VCaP (cell line): ENCODE measurements at regions not wholly inside any gene's neighbourhood (a gene's known extent, or its start where the extent isn't known, plus 50 kb on each side); places are given as distances from the start of the nearest gene placed in this dataset.
"Not testable (repeated sequence)": the region's sequence is repeated elsewhere in the genome, so short reads cannot be mapped to it uniquely, and the experiment has no call there.

Experiments
- H3K27ac ChIP-seq: fragments of 450-650 bp; 2 replicates; pipeline ENCODE4 v1.5.1; 2017
- CTCF ChIP-seq: fragments of 450-650 bp; conservative IDR thresholded peaks from 2 replicates; pipeline ENCODE4 v1.5.1; 2017; ENCODE audit warnings: mild to moderate bottlenecking, moderate library complexity

- no peak overlapping the region for H3K27ac ChIP-seq
- TF ChIP-seq CTCF: no peak
Observed at GRCh38 chr4:15201782-15202181, 199.5 kb downstream of the CPEB2 start.

GRCh38 chr4:15202481-15202880, 200.2 kb downstream of the CPEB2 start:
- TF ChIP-seq CTCF: no peak
- H3K27ac ChIP-seq: no peak overlapping the region

GRCh38 chr4:15206526-15206925, 204.2 kb downstream of the CPEB2 start:
- not testable (repeated sequence) for H3K27ac ChIP-seq

- no peak for TF ChIP-seq CTCF
- no peak overlapping the region for H3K27ac ChIP-seq
Observed at GRCh38 chr4:15213302-15213970, 211.2 kb downstream of the CPEB2 start.

GRCh38 chr4:15215109-15215508, 212.7 kb upstream of the C1QTNF7 start:
- no peak overlapping the region for H3K27ac ChIP-seq
- no peak for TF ChIP-seq CTCF

GRCh38 chr4:15226203-15226602, 201.6 kb upstream of the C1QTNF7 start:
- no peak overlapping the region for H3K27ac ChIP-seq
- no peak for TF ChIP-seq CTCF

GRCh38 chr4:15231265-15232091, 196.4 kb upstream of the C1QTNF7 start:
- TF ChIP-seq CTCF: peak; percentile 84
- no peak overlapping the region for H3K27ac ChIP-seq
